Left forelimb (tissue), 1 donor: ENCODE measurements at regions not wholly inside any gene's neighbourhood (a gene's known extent, or its start where the extent isn't known, plus 50 kb on each side); places are given as distances from the start of the nearest gene placed in this dataset.
"Not testable (repeated sequence)": the region's sequence is repeated elsewhere in the genome, so short reads cannot be mapped to it uniquely, and the experiment has no call there.

Experiments
- DNase-seq: peaks from one replicate; pipeline ENCODE4 v3.0.0-alpha.2; 2018; ENCODE audit warnings: low spot score

DNA sequence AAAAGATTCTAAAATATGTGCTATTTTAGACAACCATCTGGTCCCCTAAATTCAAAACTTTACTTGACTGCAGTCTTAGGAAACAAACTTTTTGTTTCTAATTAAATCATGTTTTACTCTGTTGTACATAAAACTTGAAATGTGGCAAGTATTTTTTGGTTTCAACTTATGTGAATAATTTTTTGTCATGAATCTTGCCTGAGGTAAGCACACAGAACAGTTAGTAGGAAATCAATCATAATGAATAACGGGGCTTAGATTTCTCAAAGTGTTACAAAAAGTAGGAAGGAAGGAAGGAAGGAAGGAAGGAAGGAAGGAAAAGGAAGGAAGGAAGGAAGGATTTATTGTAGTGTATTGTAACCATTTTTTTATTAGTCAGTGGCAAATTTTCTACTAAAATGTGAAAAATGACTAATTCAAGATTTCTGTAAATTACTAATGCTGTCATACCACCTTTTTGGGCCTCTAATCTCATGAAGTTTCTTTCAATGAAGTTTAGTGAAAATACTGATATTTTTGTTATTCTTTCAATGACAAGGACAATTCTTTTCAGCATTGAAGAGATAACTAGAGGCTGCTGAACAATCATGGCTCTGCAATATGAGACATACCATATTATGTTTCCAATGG is 1689.2 kb downstream of the OTOL1 start:
- DNase-seq, result no peak

DNA sequence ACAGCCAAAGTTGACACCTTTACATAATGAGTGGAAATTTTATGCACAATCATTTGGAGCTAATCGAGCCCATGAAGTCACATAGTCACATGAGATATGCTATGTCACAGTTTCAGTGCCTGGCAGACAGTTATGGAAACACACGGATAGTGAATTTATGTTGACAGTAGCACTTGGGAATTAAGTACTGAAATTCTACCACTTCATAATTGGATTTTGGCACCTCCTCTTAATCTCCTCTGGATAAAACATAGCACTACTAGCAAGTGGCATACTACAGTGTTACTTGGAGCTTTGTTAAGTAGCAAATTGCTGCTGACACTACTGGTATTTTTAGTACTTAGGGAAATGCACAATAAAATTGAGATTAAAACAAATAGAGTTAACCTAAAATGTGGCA is 1679.4 kb downstream of the OTOL1 start:
- DNase-seq, result no peak

DNA sequence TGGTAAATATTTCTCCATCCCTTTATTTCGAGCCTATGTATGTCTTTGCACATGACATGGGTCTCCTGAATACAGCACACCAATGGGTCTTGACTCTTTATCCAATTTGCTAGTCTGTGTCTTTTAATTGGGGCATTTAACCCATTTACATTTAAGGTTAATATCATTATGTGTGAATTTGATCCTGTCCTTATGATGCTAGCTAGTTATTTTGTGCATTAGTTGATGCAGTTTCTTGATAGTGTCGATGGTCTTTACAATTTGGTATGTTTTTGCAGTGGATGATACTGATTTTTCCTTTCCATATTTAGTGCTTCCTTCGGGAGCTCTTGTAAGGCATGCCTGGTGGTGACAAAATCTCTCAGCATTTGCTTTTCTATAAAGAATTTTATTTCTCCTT is 1675.9 kb downstream of the OTOL1 start:
- DNase-seq, result not testable (repeated sequence)

DNA sequence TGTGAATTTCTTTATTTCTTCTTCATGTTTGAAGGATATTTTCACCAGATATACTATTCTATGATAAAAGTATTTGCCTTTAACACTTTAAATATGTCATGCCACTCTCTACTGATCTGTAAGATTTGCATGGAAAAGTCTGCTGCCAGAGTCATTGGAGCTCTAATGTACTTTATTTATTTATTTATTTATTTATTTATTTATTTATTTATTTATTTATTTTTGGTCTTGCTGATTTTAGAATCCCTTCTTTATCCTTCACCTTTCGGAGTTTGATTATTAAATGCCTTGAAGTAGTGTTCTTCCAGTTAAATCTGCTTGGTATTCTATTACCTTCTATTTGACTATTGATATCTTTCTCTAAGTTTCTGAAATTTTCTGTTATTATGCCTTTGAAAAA is 1669.6 kb downstream of the OTOL1 start:
- no peak for DNase-seq

DNA sequence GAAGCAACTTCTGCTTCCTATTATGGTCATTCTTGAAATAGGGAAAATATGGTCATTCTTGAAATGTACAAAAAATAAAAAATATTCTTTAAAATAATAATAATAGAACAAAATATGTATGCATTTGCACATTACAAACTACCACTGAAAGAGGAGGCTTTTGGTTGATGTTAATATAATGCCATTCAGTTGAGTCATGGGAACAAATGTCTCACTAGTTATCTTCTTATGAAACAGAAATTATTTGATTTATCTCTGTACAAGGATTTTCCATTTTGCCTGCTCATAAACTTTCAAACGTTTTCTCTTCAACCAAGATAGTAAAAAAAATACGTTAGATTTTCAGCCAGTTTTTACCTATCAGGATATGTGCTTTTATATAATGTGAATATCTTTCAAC is 1662.7 kb downstream of the OTOL1 start:
- DNase-seq, result no peak

DNA sequence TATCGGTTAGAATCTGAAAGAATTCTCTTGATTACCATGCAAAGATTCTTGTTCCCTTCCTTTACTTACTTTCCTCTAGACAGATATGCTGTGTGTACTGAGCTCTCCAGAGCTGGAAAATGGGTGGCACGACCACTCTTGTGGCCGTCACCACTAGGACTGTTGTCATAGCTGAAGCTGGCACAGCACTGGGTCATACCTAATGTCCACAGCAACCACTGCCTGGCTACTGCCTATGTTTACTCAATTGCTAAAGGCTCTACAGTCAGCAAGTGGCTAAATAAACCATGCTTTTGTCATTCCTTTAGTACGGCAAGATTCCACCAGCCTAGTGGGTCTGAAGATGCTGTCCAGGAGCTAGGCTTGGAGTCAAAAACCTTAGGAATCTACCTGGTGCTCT is 1643.0 kb downstream of the OTOL1 start:
- no peak for DNase-seq

DNA sequence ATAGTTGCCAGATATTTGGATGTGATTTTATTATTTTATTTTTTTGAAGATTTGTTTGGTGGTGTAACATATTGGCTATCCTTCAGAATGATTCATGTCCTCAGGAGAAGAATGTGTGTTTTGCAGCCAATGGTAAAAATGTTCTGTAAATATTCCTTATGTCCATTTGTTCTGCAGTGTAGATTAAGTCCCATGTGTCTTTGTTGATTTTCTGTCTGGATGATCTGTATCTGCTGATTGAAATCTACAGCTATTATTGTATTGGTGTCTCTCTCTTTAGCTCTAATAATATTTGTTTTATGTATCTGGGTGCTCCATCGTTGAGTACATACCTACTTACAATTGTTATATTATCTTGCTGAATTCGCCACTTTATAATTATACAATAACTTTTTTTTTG is 1641.7 kb downstream of the OTOL1 start:
- DNase-seq, result no peak

DNA sequence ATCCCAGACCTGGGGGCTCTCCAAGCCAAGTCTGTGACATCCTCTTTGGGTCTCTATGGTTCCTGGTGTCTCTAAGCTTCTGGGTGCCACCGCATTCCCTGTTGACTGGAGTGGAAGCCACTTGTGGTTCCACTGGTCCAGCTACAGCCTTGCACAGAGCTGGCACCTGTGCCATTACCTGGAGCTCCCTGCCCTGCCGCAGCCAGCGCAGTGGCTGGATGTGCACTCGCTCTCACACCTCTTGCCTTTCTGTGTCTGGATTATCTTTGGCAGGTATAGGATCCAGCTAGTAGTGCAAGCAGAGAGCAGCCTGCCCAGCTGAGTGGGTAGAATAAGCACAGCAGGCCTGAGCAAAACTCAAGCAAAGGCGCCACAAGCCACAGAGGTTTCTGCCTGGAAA is 1635.5 kb downstream of the OTOL1 start:
- no peak for DNase-seq

DNA sequence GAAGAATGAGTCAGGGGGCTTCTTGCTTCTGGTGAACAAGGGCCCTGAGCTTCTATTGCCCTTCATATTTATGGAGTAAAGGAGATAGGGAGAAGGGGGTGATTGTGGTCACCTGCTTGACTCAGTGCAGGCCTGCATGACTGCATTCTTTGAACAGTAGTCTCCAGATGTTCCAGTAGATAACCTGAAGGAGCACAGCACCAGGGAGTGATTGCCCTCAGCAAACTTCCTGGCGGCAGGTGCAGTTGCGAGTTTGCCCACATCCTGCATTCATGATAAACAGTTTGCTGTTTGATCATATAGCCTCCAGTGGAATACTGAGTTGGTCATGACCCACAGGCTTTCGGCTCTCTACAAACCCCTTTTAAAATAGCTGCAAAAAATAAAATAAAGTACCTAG is 1632.7 kb downstream of the OTOL1 start:
- no peak for DNase-seq

DNA sequence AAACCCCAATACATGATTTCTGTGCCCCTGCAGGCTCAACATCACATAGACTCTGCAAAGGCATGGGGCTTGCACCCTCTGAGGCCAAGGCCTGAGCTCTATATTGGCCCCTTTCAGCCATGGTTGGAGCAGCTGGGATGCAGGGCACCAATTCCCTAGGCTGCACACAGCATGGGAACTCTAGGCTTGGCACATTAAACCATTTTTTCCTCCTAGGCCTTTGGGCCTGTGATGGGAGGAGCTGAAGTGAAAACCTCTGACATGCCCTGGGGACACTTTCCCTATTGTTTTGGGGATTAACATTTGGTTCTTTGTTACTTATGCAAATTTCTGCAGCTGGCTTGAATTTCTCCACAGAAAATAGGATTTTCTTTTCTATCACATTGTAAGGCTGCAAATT is 1629.5 kb downstream of the OTOL1 start:
- no peak for DNase-seq
